Limb (tissue), 2 donors: ENCODE measurements at regions not wholly inside any gene's neighbourhood (a gene's known extent, or its start where the extent isn't known, plus 50 kb on each side); places are given as distances from the start of the nearest gene placed in this dataset.

Experiments
- DNase-seq, 2 donors: peaks; one replicate each; pipeline ENCODE4 v3.0.0-alpha.2; 2016; ENCODE audit errors: extremely low spot score in 2 of 2

GRCh38 chr13:22618002-22618401 is 562.8 kb upstream of the SGCG start:
- DNase-seq: no peak

GRCh38 chr13:22625691-22626090 is 555.1 kb upstream of the SGCG start:
- DNase-seq: no peak

- no peak for DNase-seq
These were observed 551.4 kb upstream of the SGCG start for GRCh38 chr13:22629374-22629773.

GRCh38 chr13:22642088-22642487 is 538.7 kb upstream of the SGCG start:
- DNase-seq: no peak

- no peak for DNase-seq
These were observed 535.8 kb upstream of the SGCG start for GRCh38 chr13:22644941-22645340.

GRCh38 chr13:22647156-22647850 is 533.5 kb upstream of the SGCG start:
- no peak for DNase-seq

- DNase-seq: peak; percentile 42 to 61
These were observed 532.4 kb upstream of the SGCG start for GRCh38 chr13:22648320-22648801.

- DNase-seq: no peak
These were observed 528.0 kb upstream of the SGCG start for GRCh38 chr13:22652796-22653195.

GRCh38 chr13:22653866-22654265 is 526.9 kb upstream of the SGCG start:
- DNase-seq: no peak

- DNase-seq: no peak
These were observed 525.5 kb upstream of the SGCG start for GRCh38 chr13:22655106-22655852.

- no peak for DNase-seq
These were observed 518.0 kb upstream of the SGCG start for GRCh38 chr13:22662771-22663170.

GRCh38 chr13:22665506-22665905 is 515.3 kb upstream of the SGCG start:
- DNase-seq: no peak

GRCh38 chr13:22690756-22691155 is 490.0 kb upstream of the SGCG start:
- DNase-seq: peak in 1 of 2 donors; percentile 32

GRCh38 chr13:22693691-22694090 is 487.1 kb upstream of the SGCG start:
- no peak for DNase-seq

GRCh38 chr13:22696433-22696832 is 484.3 kb upstream of the SGCG start:
- no peak for DNase-seq

GRCh38 chr13:22698467-22698866 is 482.3 kb upstream of the SGCG start:
- DNase-seq: no peak

GRCh38 chr13:22700246-22700887 is 480.4 kb upstream of the SGCG start:
- peak in 1 of 2 donors; percentile 24 for DNase-seq

GRCh38 chr13:22703601-22704209 is 477.1 kb upstream of the SGCG start:
- no peak for DNase-seq

- no peak for DNase-seq
These were observed 472.8 kb upstream of the SGCG start for GRCh38 chr13:22707946-22708345.

GRCh38 chr13:22717036-22717435 is 463.7 kb upstream of the SGCG start:
- no peak for DNase-seq

- no peak for DNase-seq
These were observed 454.1 kb upstream of the SGCG start for GRCh38 chr13:22726726-22727125.
